WTC11 (cell line): ENCODE measurements at regions not wholly inside any gene's neighbourhood (a gene's known extent, or its start where the extent isn't known, plus 50 kb on each side); places are given as distances from the start of the nearest gene placed in this dataset.

ENCODE experiments used
- ATAC-seq: fragments of 200-7000 bp; cut with Tn5 transposase; 2 replicates; pipeline ENCODE4 v1.10.0; 2021; ENCODE audit warnings: mild to moderate bottlenecking, moderate library complexity
- CTCF ChIA-PET: fragments of 300-600 bp; sonication (Branson Sonifier 250); formaldehyde crosslinking; loops from one replicate; lab custom pipeline; 2021; ENCODE audit warnings: antibody characterized with exemption; lab: Charles Lee
- POLR2A ChIA-PET: fragments of 350-600 bp; sonication (Branson Sonifier 250); formaldehyde crosslinking; loops from one replicate; lab custom pipeline; 2021; ENCODE audit warnings: antibody characterized with exemption; lab: Charles Lee
- DNase-seq: peaks from one replicate; pipeline ENCODE4 v3.0.0; 2021; ENCODE audit warnings: low spot score
- H3K27ac Mint-ChIP-seq: 2 replicates; pipeline ENCODE4 v1.8.0; 2021; ENCODE audit warnings: mixed read lengths
- H3K27me3 Mint-ChIP-seq: 2 replicates; pipeline ENCODE4 v1.8.0; 2021; ENCODE audit warnings: low read depth, mild to moderate bottlenecking, moderate library complexity, mixed read lengths
- H3K36me3 Mint-ChIP-seq: 2 replicates; pipeline ENCODE4 v1.8.0; 2021; ENCODE audit warnings: mixed read lengths
- H3K4me1 Mint-ChIP-seq: 2 replicates; pipeline ENCODE4 v1.8.0; 2022; ENCODE audit warnings: mixed read lengths
- H3K4me3 Mint-ChIP-seq: 2 replicates; pipeline ENCODE4 v1.8.0; 2021; ENCODE audit warnings: mild to moderate bottlenecking, moderate library complexity, mixed read lengths
- H3K9me3 Mint-ChIP-seq: 2 replicates; pipeline ENCODE4 v1.8.0; 2021; ENCODE audit warnings: mixed read lengths
- ATF1 ChIP-seq: sonication (generic); formaldehyde crosslinking; IDR thresholded peaks from 2 replicates; pipeline ENCODE4 v1.8.1; 2023; ENCODE audit warnings: mild to moderate bottlenecking, moderate library complexity, missing genetic modification reagents
- FOXP1 ChIP-seq: sonication (generic); formaldehyde crosslinking; IDR thresholded peaks from 2 replicates; pipeline ENCODE4 v1.8.0; 2022; ENCODE audit warnings: missing genetic modification reagents, mild to moderate bottlenecking, moderate library complexity, borderline replicate concordance
- IRF2 ChIP-seq: sonication (generic); formaldehyde crosslinking; IDR thresholded peaks from 2 replicates; pipeline ENCODE4 v1.8.0; 2022; ENCODE audit warnings: low read depth, missing genetic modification reagents, borderline replicate concordance
- JAZF1 ChIP-seq: fragments of 250-450 bp; sonication (Bioruptor Pico); IDR thresholded peaks from 2 replicates; pipeline ENCODE4 v1.9.0; 2021; ENCODE audit warnings: moderate library complexity, mild to moderate bottlenecking, inconsistent platforms
- JUN ChIP-seq: sonication (generic); formaldehyde crosslinking; IDR thresholded peaks from 2 replicates; pipeline ENCODE4 v1.8.0; 2023; ENCODE audit warnings: mild to moderate bottlenecking, missing genetic modification reagents
- NR1H2 ChIP-seq: sonication (generic); formaldehyde crosslinking; IDR thresholded peaks from 2 replicates; pipeline ENCODE4 v1.9.0; 2021; ENCODE audit warnings: mild to moderate bottlenecking, moderate library complexity, missing genetic modification reagents
- NR2C2 ChIP-seq: sonication (generic); formaldehyde crosslinking; IDR thresholded peaks from 2 replicates; pipeline ENCODE4 v1.8.0; 2022; ENCODE audit warnings: mild to moderate bottlenecking, missing genetic modification reagents
- RORB ChIP-seq: fragments of 250-450 bp; sonication (Bioruptor Pico); IDR thresholded peaks from 2 replicates; pipeline ENCODE4 v1.9.0; 2021; ENCODE audit warnings: mild to moderate bottlenecking
- SMAD3 ChIP-seq: sonication (generic); formaldehyde crosslinking; IDR thresholded peaks from 2 replicates; pipeline ENCODE4 v1.8.0; 2022; ENCODE audit warnings: missing genetic modification reagents, mild to moderate bottlenecking, borderline replicate concordance
- TCF7 ChIP-seq: sonication (generic); formaldehyde crosslinking; IDR thresholded peaks from 2 replicates; pipeline ENCODE4 v1.8.0; 2022; ENCODE audit warnings: mild to moderate bottlenecking, low read depth, missing genetic modification reagents, moderate library complexity
- TEAD4 ChIP-seq: sonication (generic); formaldehyde crosslinking; IDR thresholded peaks from 2 replicates; pipeline ENCODE4 v1.8.0; 2022; ENCODE audit warnings: mild to moderate bottlenecking, missing genetic modification reagents
- ZNF138 ChIP-seq: sonication (generic); formaldehyde crosslinking; conservative IDR thresholded peaks from 2 replicates; pipeline ENCODE4 v1.8.1; 2022; ENCODE audit warnings: mild to moderate bottlenecking, moderate library complexity, missing genetic modification reagents
- ZNF219 ChIP-seq: sonication (generic); formaldehyde crosslinking; IDR thresholded peaks from 2 replicates; pipeline ENCODE4 v1.8.0; 2023; ENCODE audit warnings: missing genetic modification reagents, mild to moderate bottlenecking, borderline replicate concordance
- TF ChIP-seq, protein P1 (sequence below): fragments of 250-450 bp; sonication (Bioruptor Pico); IDR thresholded peaks from 2 replicates; pipeline ENCODE4 v1.9.0; 2021; ENCODE audit warnings: mild to moderate bottlenecking, borderline replicate concordance
- TF ChIP-seq, protein P2 (sequence below): fragments of 250-450 bp; sonication (Bioruptor Pico); IDR thresholded peaks from 2 replicates; pipeline ENCODE4 v1.9.0; 2021; ENCODE audit warnings: mild to moderate bottlenecking
- TF ChIP-seq, protein P3 (sequence below): sonication (generic); formaldehyde crosslinking; IDR thresholded peaks from 2 replicates; pipeline ENCODE4 v1.8.1; 2023; ENCODE audit warnings: mild to moderate bottlenecking, missing genetic modification reagents
- TF ChIP-seq, protein P4 (sequence below): sonication (generic); formaldehyde crosslinking; IDR thresholded peaks from 2 replicates; pipeline ENCODE4 v1.8.1; 2023; ENCODE audit warnings: mild to moderate bottlenecking, missing genetic modification reagents
- TF ChIP-seq, protein P5 (sequence below): fragments of 250-450 bp; sonication (Bioruptor Pico); IDR thresholded peaks from 2 replicates; pipeline ENCODE4 v1.9.0; 2021; ENCODE audit warnings: moderate library complexity, mild to moderate bottlenecking, inconsistent platforms, borderline replicate concordance

DNA sequence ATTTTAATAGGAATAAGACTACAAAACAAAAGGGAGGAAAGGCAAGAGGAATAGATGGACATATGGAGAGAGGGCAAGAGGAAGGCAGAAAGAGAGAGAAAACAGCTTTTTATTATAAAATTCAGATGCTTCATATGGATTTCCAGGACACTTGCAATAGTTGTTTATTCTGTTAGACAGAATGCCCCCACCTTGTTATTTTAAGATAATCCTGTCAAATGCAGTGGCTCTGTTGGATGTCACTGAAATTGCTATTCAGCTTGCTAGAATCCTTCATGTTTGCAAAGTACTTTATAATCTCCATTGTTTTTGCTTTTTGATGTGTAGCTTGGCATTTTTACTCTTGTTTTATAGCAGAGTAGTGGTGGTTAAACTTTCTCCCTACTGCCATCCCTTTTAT is 432.4 kb upstream of the AZI2 start:
- TF ChIP-seq ZNF219 (CRISPR knock-in tag) (no peak), IRF2 (CRISPR knock-in tag) (no peak), ZNF138 (CRISPR knock-in tag) (no peak), NR2C2 (CRISPR knock-in tag) (no peak), ATF1 (CRISPR knock-in tag) (no peak), RORB (CRISPR knock-in tag) (no peak), JUN (no peak), NR1H2 (no peak), TCF7 (CRISPR knock-in tag) (no peak), TEAD4 (CRISPR knock-in tag) (no peak), JAZF1 (no peak), FOXP1 (CRISPR knock-in tag) (no peak)
- TF ChIP-seq, protein P1, sequence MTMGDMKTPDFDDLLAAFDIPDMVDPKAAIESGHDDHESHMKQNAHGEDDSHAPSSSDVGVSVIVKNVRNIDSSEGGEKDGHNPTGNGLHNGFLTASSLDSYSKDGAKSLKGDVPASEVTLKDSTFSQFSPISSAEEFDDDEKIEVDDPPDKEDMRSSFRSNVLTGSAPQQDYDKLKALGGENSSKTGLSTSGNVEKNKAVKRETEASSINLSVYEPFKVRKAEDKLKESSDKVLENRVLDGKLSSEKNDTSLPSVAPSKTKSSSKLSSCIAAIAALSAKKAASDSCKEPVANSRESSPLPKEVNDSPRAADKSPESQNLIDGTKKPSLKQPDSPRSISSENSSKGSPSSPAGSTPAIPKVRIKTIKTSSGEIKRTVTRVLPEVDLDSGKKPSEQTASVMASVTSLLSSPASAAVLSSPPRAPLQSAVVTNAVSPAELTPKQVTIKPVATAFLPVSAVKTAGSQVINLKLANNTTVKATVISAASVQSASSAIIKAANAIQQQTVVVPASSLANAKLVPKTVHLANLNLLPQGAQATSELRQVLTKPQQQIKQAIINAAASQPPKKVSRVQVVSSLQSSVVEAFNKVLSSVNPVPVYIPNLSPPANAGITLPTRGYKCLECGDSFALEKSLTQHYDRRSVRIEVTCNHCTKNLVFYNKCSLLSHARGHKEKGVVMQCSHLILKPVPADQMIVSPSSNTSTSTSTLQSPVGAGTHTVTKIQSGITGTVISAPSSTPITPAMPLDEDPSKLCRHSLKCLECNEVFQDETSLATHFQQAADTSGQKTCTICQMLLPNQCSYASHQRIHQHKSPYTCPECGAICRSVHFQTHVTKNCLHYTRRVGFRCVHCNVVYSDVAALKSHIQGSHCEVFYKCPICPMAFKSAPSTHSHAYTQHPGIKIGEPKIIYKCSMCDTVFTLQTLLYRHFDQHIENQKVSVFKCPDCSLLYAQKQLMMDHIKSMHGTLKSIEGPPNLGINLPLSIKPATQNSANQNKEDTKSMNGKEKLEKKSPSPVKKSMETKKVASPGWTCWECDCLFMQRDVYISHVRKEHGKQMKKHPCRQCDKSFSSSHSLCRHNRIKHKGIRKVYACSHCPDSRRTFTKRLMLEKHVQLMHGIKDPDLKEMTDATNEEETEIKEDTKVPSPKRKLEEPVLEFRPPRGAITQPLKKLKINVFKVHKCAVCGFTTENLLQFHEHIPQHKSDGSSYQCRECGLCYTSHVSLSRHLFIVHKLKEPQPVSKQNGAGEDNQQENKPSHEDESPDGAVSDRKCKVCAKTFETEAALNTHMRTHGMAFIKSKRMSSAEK (CRISPR knock-in tag), result no peak
- TF ChIP-seq, protein P2, sequence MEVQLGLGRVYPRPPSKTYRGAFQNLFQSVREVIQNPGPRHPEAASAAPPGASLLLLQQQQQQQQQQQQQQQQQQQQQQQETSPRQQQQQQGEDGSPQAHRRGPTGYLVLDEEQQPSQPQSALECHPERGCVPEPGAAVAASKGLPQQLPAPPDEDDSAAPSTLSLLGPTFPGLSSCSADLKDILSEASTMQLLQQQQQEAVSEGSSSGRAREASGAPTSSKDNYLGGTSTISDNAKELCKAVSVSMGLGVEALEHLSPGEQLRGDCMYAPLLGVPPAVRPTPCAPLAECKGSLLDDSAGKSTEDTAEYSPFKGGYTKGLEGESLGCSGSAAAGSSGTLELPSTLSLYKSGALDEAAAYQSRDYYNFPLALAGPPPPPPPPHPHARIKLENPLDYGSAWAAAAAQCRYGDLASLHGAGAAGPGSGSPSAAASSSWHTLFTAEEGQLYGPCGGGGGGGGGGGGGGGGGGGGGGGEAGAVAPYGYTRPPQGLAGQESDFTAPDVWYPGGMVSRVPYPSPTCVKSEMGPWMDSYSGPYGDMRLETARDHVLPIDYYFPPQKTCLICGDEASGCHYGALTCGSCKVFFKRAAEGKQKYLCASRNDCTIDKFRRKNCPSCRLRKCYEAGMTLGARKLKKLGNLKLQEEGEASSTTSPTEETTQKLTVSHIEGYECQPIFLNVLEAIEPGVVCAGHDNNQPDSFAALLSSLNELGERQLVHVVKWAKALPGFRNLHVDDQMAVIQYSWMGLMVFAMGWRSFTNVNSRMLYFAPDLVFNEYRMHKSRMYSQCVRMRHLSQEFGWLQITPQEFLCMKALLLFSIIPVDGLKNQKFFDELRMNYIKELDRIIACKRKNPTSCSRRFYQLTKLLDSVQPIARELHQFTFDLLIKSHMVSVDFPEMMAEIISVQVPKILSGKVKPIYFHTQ (CRISPR knock-in tag), result no peak
- TF ChIP-seq, protein P3, sequence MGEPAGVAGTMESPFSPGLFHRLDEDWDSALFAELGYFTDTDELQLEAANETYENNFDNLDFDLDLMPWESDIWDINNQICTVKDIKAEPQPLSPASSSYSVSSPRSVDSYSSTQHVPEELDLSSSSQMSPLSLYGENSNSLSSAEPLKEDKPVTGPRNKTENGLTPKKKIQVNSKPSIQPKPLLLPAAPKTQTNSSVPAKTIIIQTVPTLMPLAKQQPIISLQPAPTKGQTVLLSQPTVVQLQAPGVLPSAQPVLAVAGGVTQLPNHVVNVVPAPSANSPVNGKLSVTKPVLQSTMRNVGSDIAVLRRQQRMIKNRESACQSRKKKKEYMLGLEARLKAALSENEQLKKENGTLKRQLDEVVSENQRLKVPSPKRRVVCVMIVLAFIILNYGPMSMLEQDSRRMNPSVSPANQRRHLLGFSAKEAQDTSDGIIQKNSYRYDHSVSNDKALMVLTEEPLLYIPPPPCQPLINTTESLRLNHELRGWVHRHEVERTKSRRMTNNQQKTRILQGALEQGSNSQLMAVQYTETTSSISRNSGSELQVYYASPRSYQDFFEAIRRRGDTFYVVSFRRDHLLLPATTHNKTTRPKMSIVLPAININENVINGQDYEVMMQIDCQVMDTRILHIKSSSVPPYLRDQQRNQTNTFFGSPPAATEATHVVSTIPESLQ (CRISPR knock-in tag), result no peak
- Mint-ChIP-seq H3K4me3 (no peak overlapping the region), H3K36me3 (no peaks in the 10 kb centered on the region), H3K27me3 (no peaks in the 10 kb centered on the region), H3K27ac (no peak overlapping the region), H3K9me3 (no peaks in the 10 kb centered on the region), H3K4me1 (no peaks in the 10 kb centered on the region)
- ChIA-PET CTCF (no interaction called here), POLR2A (no interaction called here)
- DNase-seq, result no peak
- no peak for ATAC-seq

DNA sequence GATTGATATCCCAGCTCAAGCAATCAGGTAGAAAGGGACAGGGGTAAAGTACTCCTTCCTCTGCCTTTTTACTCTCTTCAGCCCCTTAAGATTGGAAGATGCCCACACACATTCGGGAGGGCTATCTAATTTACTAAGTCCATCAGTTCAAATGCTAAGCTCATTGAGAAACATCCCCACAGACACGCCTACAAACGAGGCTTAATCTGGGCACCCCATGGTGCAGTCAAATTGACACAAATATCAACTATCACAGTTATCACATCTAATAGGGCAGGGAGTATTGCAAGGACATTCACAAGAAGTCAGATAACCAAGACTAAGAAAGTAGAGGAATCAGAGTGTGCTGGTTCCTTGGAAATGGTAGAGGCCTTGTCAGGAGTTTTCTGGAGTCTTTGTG is 437.8 kb upstream of the AZI2 start:
- ATAC-seq (no peak), DNase-seq (no peak)
- H3K4me1 Mint-ChIP-seq, result peaks cover 5% of the 10 kb centered on the region
- no peak overlapping the region for H3K27ac Mint-ChIP-seq
- ChIA-PET CTCF (interaction anchor here (0.8 kb wide), 1 partner anchor 119 kb away, joined by 4 read pairs; no protein-coding TSS in a partner anchor), POLR2A (no interaction called here)
- H3K9me3 Mint-ChIP-seq, result no peaks in the 10 kb centered on the region
- H3K36me3 Mint-ChIP-seq, result no peaks in the 10 kb centered on the region
- TF ChIP-seq ATF1 (CRISPR knock-in tag), result no peak
- no peak for TF ChIP-seq SMAD3
- TF ChIP-seq, protein P4, sequence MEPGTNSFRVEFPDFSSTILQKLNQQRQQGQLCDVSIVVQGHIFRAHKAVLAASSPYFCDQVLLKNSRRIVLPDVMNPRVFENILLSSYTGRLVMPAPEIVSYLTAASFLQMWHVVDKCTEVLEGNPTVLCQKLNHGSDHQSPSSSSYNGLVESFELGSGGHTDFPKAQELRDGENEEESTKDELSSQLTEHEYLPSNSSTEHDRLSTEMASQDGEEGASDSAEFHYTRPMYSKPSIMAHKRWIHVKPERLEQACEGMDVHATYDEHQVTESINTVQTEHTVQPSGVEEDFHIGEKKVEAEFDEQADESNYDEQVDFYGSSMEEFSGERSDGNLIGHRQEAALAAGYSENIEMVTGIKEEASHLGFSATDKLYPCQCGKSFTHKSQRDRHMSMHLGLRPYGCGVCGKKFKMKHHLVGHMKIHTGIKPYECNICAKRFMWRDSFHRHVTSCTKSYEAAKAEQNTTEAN (CRISPR knock-in tag), result no peak
- TF ChIP-seq, protein P5, sequence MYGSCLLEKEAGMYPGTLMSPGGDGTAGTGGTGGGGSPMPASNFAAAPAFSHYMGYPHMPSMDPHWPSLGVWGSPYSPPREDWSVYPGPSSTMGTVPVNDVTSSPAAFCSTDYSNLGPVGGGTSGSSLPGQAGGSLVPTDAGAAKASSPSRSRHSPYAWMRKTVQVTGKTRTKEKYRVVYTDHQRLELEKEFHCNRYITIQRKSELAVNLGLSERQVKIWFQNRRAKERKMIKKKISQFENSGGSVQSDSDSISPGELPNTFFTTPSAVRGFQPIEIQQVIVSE (CRISPR knock-in tag), result no peak
- H3K4me3 Mint-ChIP-seq, result no peak overlapping the region
- H3K27me3 Mint-ChIP-seq, result no peaks in the 10 kb centered on the region
